LHCN-M2 (cell line): ENCODE measurements at regions not wholly inside any gene's neighbourhood (a gene's known extent, or its start where the extent isn't known, plus 50 kb on each side); places are given as distances from the start of the nearest gene placed in this dataset.

Source experiments
- DNase-seq: peaks from one replicate; pipeline ENCODE4 v3.0.0-alpha.2; 2012; ENCODE audit warnings: low read depth

- DNase-seq: no peak
Measured at GRCh38 chr13:106302011-106302410, 233.5 kb downstream of the EFNB2 start.

GRCh38 chr13:106299621-106300020, 235.8 kb downstream of the EFNB2 start:
- peak; percentile 30 for DNase-seq

GRCh38 chr13:106297283-106297682, 238.2 kb downstream of the EFNB2 start:
- no peak for DNase-seq

GRCh38 chr13:106296723-106297122, 238.7 kb downstream of the EFNB2 start:
- no peak for DNase-seq

DNA sequence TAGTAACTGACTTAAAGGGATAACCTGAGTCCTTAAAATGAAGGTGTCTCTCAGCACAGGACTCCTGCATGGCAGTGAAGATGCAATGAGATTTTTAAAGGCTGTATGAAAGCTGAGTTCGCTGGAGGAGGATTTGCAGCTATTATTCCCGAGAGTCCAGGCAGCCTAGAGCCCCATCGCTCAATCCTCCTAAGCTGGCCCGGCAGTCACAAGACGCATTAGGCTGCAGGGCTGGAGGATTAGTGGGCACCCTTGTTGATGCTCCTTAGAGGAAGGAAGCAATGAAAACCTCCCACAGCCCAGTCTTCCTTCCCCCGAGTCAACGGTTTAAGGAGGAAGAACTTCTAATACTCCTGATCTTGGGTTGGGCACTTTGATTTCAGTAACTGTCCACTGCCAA, 239.5 kb downstream of the EFNB2 start:
- DNase-seq: no peak

GRCh38 chr13:106291006-106291405, 244.5 kb downstream of the EFNB2 start:
- peak; percentile 45 for DNase-seq

- DNase-seq: no peak
Measured at GRCh38 chr13:106287351-106287750, 248.1 kb downstream of the EFNB2 start.

- no peak for DNase-seq
Measured at GRCh38 chr13:106286811-106287210, 248.7 kb downstream of the EFNB2 start.

GRCh38 chr13:106284358-106284757, 251.1 kb downstream of the EFNB2 start:
- no peak for DNase-seq

DNA sequence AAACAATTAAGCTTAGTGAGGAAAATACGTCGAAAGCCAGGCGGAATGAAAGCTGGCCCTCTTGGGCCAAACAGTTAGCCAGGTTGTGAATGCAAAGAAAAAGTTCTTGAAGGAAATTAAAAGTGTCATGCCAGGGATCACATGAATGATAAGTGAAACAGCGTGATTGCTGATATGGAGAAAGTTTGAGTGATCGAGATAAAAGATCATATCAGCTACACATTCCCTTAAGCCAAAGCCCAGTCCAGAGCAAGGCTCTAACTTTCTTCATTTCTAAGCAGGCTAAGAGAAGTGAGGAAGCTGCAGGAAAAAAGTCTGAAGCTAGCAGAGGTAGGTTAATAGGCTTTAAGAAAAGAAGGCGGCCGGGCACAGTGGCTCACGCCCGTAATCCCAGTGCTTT, 254.0 kb downstream of the EFNB2 start:
- DNase-seq: no peak

GRCh38 chr13:106277484-106278154, 257.8 kb downstream of the EFNB2 start:
- no peak for DNase-seq

GRCh38 chr13:106276876-106277275, 258.6 kb downstream of the EFNB2 start:
- peak; percentile 7 for DNase-seq

DNA sequence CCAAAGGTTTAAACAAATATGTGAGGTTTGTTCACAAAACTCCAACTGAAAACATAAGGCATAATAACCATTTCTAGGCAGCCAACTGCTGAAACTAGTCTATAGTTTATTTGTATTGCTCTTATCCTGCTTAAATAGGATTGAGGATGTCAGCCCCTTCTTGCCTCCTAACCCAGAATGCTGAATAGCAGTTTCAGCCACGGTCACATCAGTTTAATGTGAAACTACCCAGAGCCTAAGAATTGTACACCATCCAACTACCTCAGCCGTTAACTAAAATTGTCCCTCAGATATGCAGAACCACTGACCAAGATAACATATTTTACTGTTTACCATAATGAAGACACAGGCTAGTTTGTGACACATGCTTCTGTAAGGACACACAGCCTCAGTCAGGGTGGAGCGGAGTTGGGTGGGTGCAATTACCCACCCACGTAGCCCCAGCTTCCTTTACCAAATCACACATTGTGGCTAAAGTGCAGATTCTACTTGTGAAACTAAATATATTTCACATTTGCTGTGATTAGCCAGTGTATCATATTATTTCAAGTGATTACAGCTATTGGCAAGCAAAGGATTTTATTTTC, 259.9 kb downstream of the EFNB2 start:
- no peak for DNase-seq

GRCh38 chr13:106274551-106275203, 260.8 kb downstream of the EFNB2 start:
- peak; percentile 34 for DNase-seq

- no peak for DNase-seq
Measured at GRCh38 chr13:106263801-106264200, 271.7 kb downstream of the EFNB2 start.

DNA sequence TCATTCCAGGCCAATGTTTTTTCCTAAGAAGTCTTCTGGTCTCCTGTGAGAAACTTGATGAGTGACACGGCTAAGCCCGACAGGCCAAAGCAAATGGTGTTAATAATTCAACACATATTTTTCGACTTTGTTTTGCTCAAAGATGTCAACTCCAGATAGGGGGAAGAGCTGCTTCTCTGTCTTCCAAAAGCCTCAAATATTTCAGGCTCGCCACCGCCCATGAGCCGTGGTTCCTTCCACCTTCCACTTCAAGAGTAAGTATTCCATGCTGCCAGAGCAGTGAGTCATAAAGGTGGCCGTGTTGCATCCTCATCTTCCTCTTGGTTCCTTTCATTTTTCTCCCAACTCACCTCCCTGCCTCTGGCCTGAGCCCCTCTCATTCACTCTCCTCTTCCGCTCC, 272.6 kb downstream of the EFNB2 start:
- DNase-seq: no peak

DNA sequence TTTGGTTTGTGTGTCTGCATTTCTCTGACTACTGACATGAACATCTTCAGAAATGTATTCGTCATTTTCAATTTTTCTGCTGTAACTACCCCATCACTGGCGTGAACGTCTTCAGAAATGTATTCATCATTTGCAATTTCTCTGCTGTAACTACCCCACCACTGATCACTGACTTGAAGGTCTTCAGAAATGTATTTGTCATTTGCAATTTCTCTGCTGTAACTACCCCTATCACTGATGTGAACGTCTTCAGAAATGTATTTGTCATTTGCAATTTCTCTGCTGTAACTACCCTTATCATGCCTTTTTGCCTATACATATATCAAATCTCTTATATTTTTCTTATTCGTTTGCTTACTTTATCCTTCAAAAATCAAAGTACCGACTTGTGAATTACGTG, 274.0 kb downstream of the EFNB2 start:
- DNase-seq: no peak

DNA sequence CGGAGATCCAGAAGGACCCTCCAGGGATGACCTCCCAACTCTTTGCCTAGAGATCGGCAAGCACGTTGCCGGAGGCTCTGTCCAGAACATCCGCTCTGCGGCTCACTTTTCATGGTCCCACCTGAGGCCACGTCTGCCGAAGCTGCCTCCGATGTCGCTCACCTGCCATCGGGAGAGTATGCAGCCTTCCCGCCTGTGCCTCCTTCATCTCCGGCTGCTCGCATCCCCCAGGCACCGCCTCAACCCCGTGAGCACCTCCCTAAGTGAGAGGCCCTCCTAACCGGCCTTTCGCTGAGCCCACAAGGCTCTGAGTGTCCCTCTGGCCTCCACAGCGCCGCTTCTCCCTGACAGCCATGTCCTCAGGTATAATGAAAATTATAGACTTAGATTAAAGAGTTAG, 275.1 kb downstream of the EFNB2 start:
- no peak for DNase-seq

GRCh38 chr13:106259928-106260327, 275.5 kb downstream of the EFNB2 start:
- no peak for DNase-seq

DNA sequence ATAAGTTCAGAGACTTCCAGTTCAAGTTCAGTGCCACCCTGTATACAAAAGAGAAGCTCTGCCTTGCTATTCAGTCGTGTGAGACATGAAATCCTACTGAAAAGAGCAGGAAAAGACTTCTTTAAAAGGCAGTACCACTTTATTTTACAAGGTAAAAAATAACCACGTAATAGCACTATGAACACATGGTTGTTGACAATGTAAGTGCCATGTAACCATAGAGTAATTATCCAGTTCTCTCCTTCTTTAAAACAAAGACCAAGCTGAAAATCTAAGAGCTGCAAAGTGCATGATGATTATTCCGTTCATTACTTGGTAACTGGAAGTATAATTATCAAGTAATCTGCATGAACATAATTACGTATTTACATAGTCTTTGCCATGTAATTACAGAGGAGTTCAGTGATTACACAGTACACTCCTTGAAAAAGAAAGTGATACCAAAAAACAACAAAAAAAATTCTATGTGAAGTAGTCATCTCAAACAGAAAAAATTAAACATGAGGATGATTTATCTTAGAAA, 288.7 kb downstream of the EFNB2 start:
- peak; percentile 5 for DNase-seq

DNA sequence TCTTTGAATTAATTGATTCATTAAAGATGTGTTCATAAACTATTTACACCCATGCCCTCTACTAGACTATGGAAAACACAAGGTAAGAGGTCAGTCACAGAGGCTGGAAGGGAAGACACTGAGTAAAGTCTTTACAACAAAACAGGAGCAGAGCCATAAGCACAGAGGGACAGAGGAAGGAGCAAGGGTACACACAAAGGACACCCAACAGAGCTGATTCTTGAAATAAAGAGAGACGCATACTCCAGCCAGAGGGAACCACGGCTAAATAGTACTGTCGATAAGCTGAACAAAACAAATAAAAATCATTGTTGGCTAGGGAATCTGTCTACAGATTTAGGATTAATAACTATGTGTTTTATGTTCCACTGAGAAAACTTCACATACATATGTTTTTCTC, 289.2 kb downstream of the EFNB2 start:
- DNase-seq: no peak

GRCh38 chr13:106243011-106243565, 292.4 kb downstream of the EFNB2 start:
- DNase-seq: no peak
